ENCODE measurements at regions not wholly inside any gene's neighbourhood (a gene's known extent, or its start where the extent isn't known, plus 50 kb on each side); places are given as distances from the start of the nearest gene placed in this dataset.

GRCh38 chr18:71025505-71026225, 736.8 kb downstream of the SOCS6 start:
- Mint-ChIP-seq H3K36me3 (ENCODE audit: insufficient read depth) (no peaks in the 10 kb centered on the region), H3K27me3 (no peaks in the 10 kb centered on the region), H3K9me3 (ENCODE audit: low read depth) (peaks cover 7% of the 10 kb centered on the region), H3K4me1 (ENCODE audit: low read depth) (peaks cover 1% of the 10 kb centered on the region), H3K27ac (no peak overlapping the region), H3K4me3 (ENCODE audit: low read depth) (no peak overlapping the region)
- no peak for TF ChIP-seq CTCF (IDR thresholded peaks at IDR 0.05; ENCODE audit: unreplicated experiment)
- DNase-seq (ENCODE audit: low spot score, unreplicated experiment), result no peak

- H3K27me3 Mint-ChIP-seq, result no peaks in the 10 kb centered on the region
- H3K27ac Mint-ChIP-seq, result no peak overlapping the region
- no peak for DNase-seq (ENCODE audit: low spot score, unreplicated experiment)
- no peak for TF ChIP-seq CTCF (IDR thresholded peaks at IDR 0.05; ENCODE audit: unreplicated experiment)
- peaks cover 1% of the 10 kb centered on the region for H3K4me1 Mint-ChIP-seq (ENCODE audit: low read depth)
- no peak overlapping the region for H3K4me3 Mint-ChIP-seq (ENCODE audit: low read depth)
- peaks cover 6% of the 10 kb centered on the region for H3K9me3 Mint-ChIP-seq (ENCODE audit: low read depth)
- no peaks in the 10 kb centered on the region for H3K36me3 Mint-ChIP-seq (ENCODE audit: insufficient read depth)
These were observed 733.5 kb downstream of the SOCS6 start for GRCh38 chr18:71022389-71022788.

GRCh38 chr18:71021030-71021362, 732.2 kb downstream of the SOCS6 start:
- TF ChIP-seq CTCF (IDR thresholded peaks at IDR 0.05; ENCODE audit: unreplicated experiment), result no peak
- no peak overlapping the region for H3K27ac Mint-ChIP-seq
- H3K27me3 Mint-ChIP-seq, result no peaks in the 10 kb centered on the region
- no peak for DNase-seq (ENCODE audit: low spot score, unreplicated experiment)
- no peak overlapping the region for H3K4me3 Mint-ChIP-seq (ENCODE audit: low read depth)
- peaks cover under 1% of the 10 kb centered on the region for H3K4me1 Mint-ChIP-seq (ENCODE audit: low read depth)
- H3K9me3 Mint-ChIP-seq (ENCODE audit: low read depth), result peaks cover 6% of the 10 kb centered on the region
- no peaks in the 10 kb centered on the region for H3K36me3 Mint-ChIP-seq (ENCODE audit: insufficient read depth)

GRCh38 chr18:71020342-71021029, 731.6 kb downstream of the SOCS6 start:
- Mint-ChIP-seq H3K27ac (no peak overlapping the region), H3K27me3 (no peaks in the 10 kb centered on the region), H3K4me1 (ENCODE audit: low read depth) (no peaks in the 10 kb centered on the region), H3K4me3 (ENCODE audit: low read depth) (no peak overlapping the region), H3K36me3 (ENCODE audit: insufficient read depth) (no peaks in the 10 kb centered on the region), H3K9me3 (ENCODE audit: low read depth) (peaks cover 6% of the 10 kb centered on the region)
- TF ChIP-seq CTCF (IDR thresholded peaks at IDR 0.05; ENCODE audit: unreplicated experiment), result no peak
- no peak for DNase-seq (ENCODE audit: low spot score, unreplicated experiment)

GRCh38 chr18:71018816-71019215, 730.0 kb downstream of the SOCS6 start:
- DNase-seq (ENCODE audit: low spot score, unreplicated experiment), result no peak
- H3K9me3 Mint-ChIP-seq (ENCODE audit: low read depth), result peaks cover 6% of the 10 kb centered on the region
- H3K4me1 Mint-ChIP-seq (ENCODE audit: low read depth), result no peaks in the 10 kb centered on the region
- H3K27me3 Mint-ChIP-seq, result no peaks in the 10 kb centered on the region
- H3K4me3 Mint-ChIP-seq (ENCODE audit: low read depth), result no peak overlapping the region
- TF ChIP-seq CTCF (IDR thresholded peaks at IDR 0.05; ENCODE audit: unreplicated experiment), result no peak
- H3K27ac Mint-ChIP-seq, result no peak overlapping the region
- no peaks in the 10 kb centered on the region for H3K36me3 Mint-ChIP-seq (ENCODE audit: insufficient read depth)
